ENCODE measurements at regions not wholly inside any gene's neighbourhood (a gene's known extent, or its start where the extent isn't known, plus 50 kb on each side); places are given as distances from the start of the nearest gene placed in this dataset.

GRCh38 chr5:167122267-167122666 is 1169.2 kb upstream of the WWC1 start:
- no peak overlapping the region for H3K27ac ChIP-seq
- in situ Hi-C loops (cut with MboI; ENCODE audit: low sequenced_read_pairs in 4 of 4) (no loop called here), intact Hi-C loops (cut with DNase I; ENCODE audit: low total_unique reads) (no loop called here)
- ATAC-seq: no peak
- H3K27me3 ChIP-seq: no peaks in the 10 kb centered on the region
- H3K36me3 ChIP-seq: no peaks in the 10 kb centered on the region
- no peak for DNase-seq
- TF ChIP-seq, protein P1, sequence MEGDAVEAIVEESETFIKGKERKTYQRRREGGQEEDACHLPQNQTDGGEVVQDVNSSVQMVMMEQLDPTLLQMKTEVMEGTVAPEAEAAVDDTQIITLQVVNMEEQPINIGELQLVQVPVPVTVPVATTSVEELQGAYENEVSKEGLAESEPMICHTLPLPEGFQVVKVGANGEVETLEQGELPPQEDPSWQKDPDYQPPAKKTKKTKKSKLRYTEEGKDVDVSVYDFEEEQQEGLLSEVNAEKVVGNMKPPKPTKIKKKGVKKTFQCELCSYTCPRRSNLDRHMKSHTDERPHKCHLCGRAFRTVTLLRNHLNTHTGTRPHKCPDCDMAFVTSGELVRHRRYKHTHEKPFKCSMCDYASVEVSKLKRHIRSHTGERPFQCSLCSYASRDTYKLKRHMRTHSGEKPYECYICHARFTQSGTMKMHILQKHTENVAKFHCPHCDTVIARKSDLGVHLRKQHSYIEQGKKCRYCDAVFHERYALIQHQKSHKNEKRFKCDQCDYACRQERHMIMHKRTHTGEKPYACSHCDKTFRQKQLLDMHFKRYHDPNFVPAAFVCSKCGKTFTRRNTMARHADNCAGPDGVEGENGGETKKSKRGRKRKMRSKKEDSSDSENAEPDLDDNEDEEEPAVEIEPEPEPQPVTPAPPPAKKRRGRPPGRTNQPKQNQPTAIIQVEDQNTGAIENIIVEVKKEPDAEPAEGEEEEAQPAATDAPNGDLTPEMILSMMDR (IDR thresholded peaks at IDR 0.05 in 4 of 5, conservative IDR thresholded peaks at IDR 0.05 in 1 of 5): no peak
- no peak for TF ChIP-seq POLR2A (IDR thresholded peaks at IDR 0.05)
- H3K4me1 ChIP-seq: no peaks in the 10 kb centered on the region
- no peaks in the 10 kb centered on the region for H3K9me3 ChIP-seq
- no peak overlapping the region for H3K4me3 ChIP-seq

DNA sequence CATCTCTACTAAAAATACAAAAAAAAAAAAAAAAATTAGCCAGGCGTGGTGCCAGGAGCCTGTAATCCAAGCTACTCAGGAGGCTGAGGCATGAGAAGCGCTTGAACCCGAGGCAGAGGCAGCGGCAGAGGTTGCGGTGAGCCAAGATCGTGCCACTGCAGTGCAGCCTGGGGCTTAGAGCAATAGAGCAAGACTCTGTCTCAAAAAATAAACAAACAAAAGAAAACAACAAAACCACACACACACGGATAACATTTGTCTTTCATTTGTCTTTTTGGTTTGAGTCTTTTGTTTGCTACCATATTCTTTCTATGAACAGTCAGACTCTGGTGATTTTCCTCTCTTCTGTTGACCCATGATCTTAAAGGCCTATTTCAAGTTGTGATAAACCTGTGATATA is 1168.3 kb upstream of the WWC1 start:
- Histone ChIP-seq H3K27me3 (no peaks in the 10 kb centered on the region), H3K4me3 (no peak overlapping the region), H3K27ac (no peak overlapping the region), H3K36me3 (no peaks in the 10 kb centered on the region), H3K9me3 (no peaks in the 10 kb centered on the region), H3K4me1 (no peaks in the 10 kb centered on the region)
- DNase-seq (no peak), ATAC-seq (no peak)
- in situ Hi-C loops (cut with MboI; ENCODE audit: low sequenced_read_pairs in 4 of 4): no loop called here
- no peak for TF ChIP-seq POLR2A (IDR thresholded peaks at IDR 0.05)
- TF ChIP-seq, protein P1 (IDR thresholded peaks at IDR 0.05 in 4 of 5, conservative IDR thresholded peaks at IDR 0.05 in 1 of 5): no peak
- intact Hi-C loops (cut with DNase I; ENCODE audit: low total_unique reads): no loop called here

- TF ChIP-seq, protein P1 (IDR thresholded peaks at IDR 0.05 in 4 of 5, conservative IDR thresholded peaks at IDR 0.05 in 1 of 5): no peak
- no peak for TF ChIP-seq POLR2A (IDR thresholded peaks at IDR 0.05)
- ATAC-seq: no peak
- Histone ChIP-seq H3K36me3 (no peaks in the 10 kb centered on the region), H3K27me3 (no peaks in the 10 kb centered on the region), H3K9me3 (no peaks in the 10 kb centered on the region), H3K4me1 (no peaks in the 10 kb centered on the region), H3K4me3 (no peak overlapping the region), H3K27ac (no peak overlapping the region)
- no peak for DNase-seq
- in situ Hi-C loops (cut with MboI; ENCODE audit: low sequenced_read_pairs in 4 of 4): no loop called here
- intact Hi-C loops (cut with DNase I; ENCODE audit: low total_unique reads): no loop called here
Observed at GRCh38 chr5:167128581-167128980, 1162.9 kb upstream of the WWC1 start.

GRCh38 chr5:167140548-167141291 is 1150.7 kb upstream of the WWC1 start:
- in situ Hi-C loops (cut with MboI; ENCODE audit: low sequenced_read_pairs in 4 of 4) (no loop called here), intact Hi-C loops (cut with DNase I; ENCODE audit: low total_unique reads) (no loop called here)
- Histone ChIP-seq H3K4me3 (no peak overlapping the region), H3K36me3 (no peaks in the 10 kb centered on the region), H3K27ac (no peak overlapping the region), H3K27me3 (no peaks in the 10 kb centered on the region), H3K9me3 (no peaks in the 10 kb centered on the region), H3K4me1 (no peaks in the 10 kb centered on the region)
- no peak for DNase-seq
- no peak for ATAC-seq
- TF ChIP-seq, protein P1 (IDR thresholded peaks at IDR 0.05 in 4 of 5, conservative IDR thresholded peaks at IDR 0.05 in 1 of 5): no peak
- no peak for TF ChIP-seq POLR2A (IDR thresholded peaks at IDR 0.05)

- DNase-seq (no peak), ATAC-seq (no peak)
- Histone ChIP-seq H3K4me1 (no peaks in the 10 kb centered on the region), H3K27me3 (no peaks in the 10 kb centered on the region), H3K27ac (no peak overlapping the region), H3K9me3 (no peaks in the 10 kb centered on the region), H3K36me3 (no peaks in the 10 kb centered on the region), H3K4me3 (no peak overlapping the region)
- in situ Hi-C loops (cut with MboI; ENCODE audit: low sequenced_read_pairs in 4 of 4): no loop called here
- no peak for TF ChIP-seq POLR2A (IDR thresholded peaks at IDR 0.05)
- TF ChIP-seq, protein P1 (IDR thresholded peaks at IDR 0.05 in 4 of 5, conservative IDR thresholded peaks at IDR 0.05 in 1 of 5): no peak
- intact Hi-C loops (cut with DNase I; ENCODE audit: low total_unique reads): no loop called here
Observed at GRCh38 chr5:167143716-167144115, 1147.7 kb upstream of the WWC1 start.

Data from gastrocnemius medialis (tissue), 4 donors.